Panc1 (cell line): ENCODE measurements at regions not wholly inside any gene's neighbourhood (a gene's known extent, or its start where the extent isn't known, plus 50 kb on each side); places are given as distances from the start of the nearest gene placed in this dataset.

Experiments
- ATAC-seq: fragments of 200-7000 bp; cut with Tn5 transposase; 2 replicates; pipeline ENCODE4 v1.9.1; 2020; ENCODE audit warnings: mild to moderate bottlenecking, moderate library complexity
- BruUV-seq: library from RNA; stranded (reverse); fragments of 400-500 nt; replicated peaks from 2 replicates; lab custom pipeline; 2021; lab: Mats Ljungman, UMichigan
- CTCF ChIA-PET: fragments of 300-600 bp; sonication (Branson Sonifier 250); formaldehyde crosslinking; loops from one replicate; lab custom pipeline; 2022; ENCODE audit warnings: antibody characterized with exemption; lab: Charles Lee
- POLR2A ChIA-PET: fragments of 300-600 bp; sonication (Branson Sonifier 250); formaldehyde crosslinking; loops from one replicate; lab custom pipeline; 2022; ENCODE audit warnings: antibody characterized with exemption; lab: Charles Lee
- DNase-seq: peaks from one replicate; pipeline ENCODE4 v3.0.0-alpha.2; 2010; ENCODE audit warnings: low read depth, low spot score
- H3K27ac ChIP-seq: 2 replicates; pipeline ENCODE4 v1.5.1; 2011; ENCODE audit warnings: mild to moderate bottlenecking, low read length, inconsistent platforms
- H3K27me3 ChIP-seq: fragments of 200-500 bp; sonication (Bioruptor generic); 2 replicates; pipeline ENCODE4 v1.6.0; 2014; ENCODE audit warnings: low read length, inconsistent platforms; ENCODE audit not compliant: control insufficient read depth, insufficient read depth
- H3K36me3 ChIP-seq: fragments of 200-500 bp; sonication (Bioruptor generic); 2 replicates; pipeline ENCODE4 v1.5.1; 2014; ENCODE audit warnings: inconsistent platforms, mild to moderate bottlenecking, low read length, moderate library complexity; ENCODE audit not compliant: control insufficient read depth, insufficient read depth
- H3K4me1 ChIP-seq: 2 replicates; pipeline ENCODE4 v1.5.1; 2011; ENCODE audit warnings: inconsistent platforms, mild to moderate bottlenecking, low read length, moderate library complexity; ENCODE audit not compliant: control insufficient read depth, insufficient read depth
- H3K4me3 ChIP-seq, 2 experiments: 2 replicates each; pipeline ENCODE4 v1.5.1; 2011 to 2012; ENCODE audit warnings: low read depth in 2 of 2, low read length in 2 of 2, mild to moderate bottlenecking in 2 of 2, inconsistent platforms in 1 of 2, moderate library complexity in 1 of 2
- H3K9me3 ChIP-seq: fragments of 200-500 bp; sonication (Bioruptor generic); 2 replicates; pipeline ENCODE4 v1.5.1; 2014; ENCODE audit warnings: low read depth, mild to moderate bottlenecking, inconsistent platforms, low read length, moderate library complexity; ENCODE audit not compliant: control insufficient read depth, insufficient read depth
- POLR2AphosphoS5 ChIP-seq: IDR thresholded peaks from 2 replicates; pipeline ENCODE4 v1.6.1; 2012; ENCODE audit warnings: mild to moderate bottlenecking, low read depth, low read length, moderate library complexity
- SIN3A ChIP-seq: IDR thresholded peaks from 2 replicates; pipeline ENCODE4 v1.6.1; 2012; ENCODE audit warnings: low read depth, mild to moderate bottlenecking, low read length, moderate library complexity, borderline replicate concordance; ENCODE audit not compliant: insufficient read depth
- TCF7L2 ChIP-seq: IDR thresholded peaks from 2 replicates; pipeline ENCODE4 v1.6.1; 2011; ENCODE audit warnings: mild to moderate bottlenecking, low read depth, low read length, inconsistent platforms
- in situ Hi-C: cut with HindIII; loops from 2 replicates; pipeline ENCODE4 v1.10.0; 2016; ENCODE audit warnings: low sequenced_read_pairs, low pct_unique_long_range_greater_than_20kb
- intact Hi-C: fragments of 100-400 bp; cut with micrococcal nuclease; formaldehyde crosslinking; loops from one replicate; pipeline ENCODE4 v1.10.0; 2022; ENCODE audit not compliant: unreplicated experiment
- TF ChIP-seq, protein P1 (sequence below), 2 experiments: IDR thresholded peaks; 2 replicates each; pipeline ENCODE4 v1.6.1; 2011 to 2012; ENCODE audit warnings: low read depth in 2 of 2, control low read depth in 1 of 2, low read length in 1 of 2, mild to moderate bottlenecking in 1 of 2, moderate library complexity in 1 of 2; ENCODE audit not compliant: insufficient read depth in 1 of 2
- TF ChIP-seq, protein P2 (sequence below): fragments of 450-650 bp; IDR thresholded peaks from 2 replicates; pipeline ENCODE4 v1.5.1; 2017; ENCODE audit warnings: mild to moderate bottlenecking

DNA sequence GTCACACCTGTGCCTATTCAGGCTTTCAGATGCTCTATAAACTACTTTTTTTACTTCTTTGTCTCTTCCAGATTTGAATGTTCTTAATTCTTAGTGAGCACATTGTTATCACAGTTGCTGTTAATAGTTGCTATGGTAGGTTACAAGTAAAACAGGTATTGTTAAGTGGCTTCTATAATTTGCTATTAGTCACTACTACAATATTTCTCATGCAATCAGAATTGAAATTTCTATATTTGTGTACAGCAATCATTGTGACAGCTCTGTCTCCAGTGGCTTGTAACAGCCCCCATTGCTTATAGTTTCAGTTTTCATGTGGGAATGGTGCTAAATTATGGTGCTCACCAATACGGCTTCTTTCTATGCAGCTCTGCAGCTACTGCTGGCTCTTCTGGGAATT, 318.4 kb upstream of the GOLIM4 start:
- no peaks in the 10 kb centered on the region for H3K27me3 ChIP-seq
- TF ChIP-seq TCF7L2 (no peak), POLR2AphosphoS5 (no peak), SIN3A (no peak)
- TF ChIP-seq, protein P1, sequence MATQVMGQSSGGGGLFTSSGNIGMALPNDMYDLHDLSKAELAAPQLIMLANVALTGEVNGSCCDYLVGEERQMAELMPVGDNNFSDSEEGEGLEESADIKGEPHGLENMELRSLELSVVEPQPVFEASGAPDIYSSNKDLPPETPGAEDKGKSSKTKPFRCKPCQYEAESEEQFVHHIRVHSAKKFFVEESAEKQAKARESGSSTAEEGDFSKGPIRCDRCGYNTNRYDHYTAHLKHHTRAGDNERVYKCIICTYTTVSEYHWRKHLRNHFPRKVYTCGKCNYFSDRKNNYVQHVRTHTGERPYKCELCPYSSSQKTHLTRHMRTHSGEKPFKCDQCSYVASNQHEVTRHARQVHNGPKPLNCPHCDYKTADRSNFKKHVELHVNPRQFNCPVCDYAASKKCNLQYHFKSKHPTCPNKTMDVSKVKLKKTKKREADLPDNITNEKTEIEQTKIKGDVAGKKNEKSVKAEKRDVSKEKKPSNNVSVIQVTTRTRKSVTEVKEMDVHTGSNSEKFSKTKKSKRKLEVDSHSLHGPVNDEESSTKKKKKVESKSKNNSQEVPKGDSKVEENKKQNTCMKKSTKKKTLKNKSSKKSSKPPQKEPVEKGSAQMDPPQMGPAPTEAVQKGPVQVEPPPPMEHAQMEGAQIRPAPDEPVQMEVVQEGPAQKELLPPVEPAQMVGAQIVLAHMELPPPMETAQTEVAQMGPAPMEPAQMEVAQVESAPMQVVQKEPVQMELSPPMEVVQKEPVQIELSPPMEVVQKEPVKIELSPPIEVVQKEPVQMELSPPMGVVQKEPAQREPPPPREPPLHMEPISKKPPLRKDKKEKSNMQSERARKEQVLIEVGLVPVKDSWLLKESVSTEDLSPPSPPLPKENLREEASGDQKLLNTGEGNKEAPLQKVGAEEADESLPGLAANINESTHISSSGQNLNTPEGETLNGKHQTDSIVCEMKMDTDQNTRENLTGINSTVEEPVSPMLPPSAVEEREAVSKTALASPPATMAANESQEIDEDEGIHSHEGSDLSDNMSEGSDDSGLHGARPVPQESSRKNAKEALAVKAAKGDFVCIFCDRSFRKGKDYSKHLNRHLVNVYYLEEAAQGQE (IDR thresholded peaks at IDR 0.05; ENCODE audit: insufficient read depth in 1 of 2, low read depth in 2 of 2, low read length in 1 of 2): no peak
- TF ChIP-seq, protein P2, sequence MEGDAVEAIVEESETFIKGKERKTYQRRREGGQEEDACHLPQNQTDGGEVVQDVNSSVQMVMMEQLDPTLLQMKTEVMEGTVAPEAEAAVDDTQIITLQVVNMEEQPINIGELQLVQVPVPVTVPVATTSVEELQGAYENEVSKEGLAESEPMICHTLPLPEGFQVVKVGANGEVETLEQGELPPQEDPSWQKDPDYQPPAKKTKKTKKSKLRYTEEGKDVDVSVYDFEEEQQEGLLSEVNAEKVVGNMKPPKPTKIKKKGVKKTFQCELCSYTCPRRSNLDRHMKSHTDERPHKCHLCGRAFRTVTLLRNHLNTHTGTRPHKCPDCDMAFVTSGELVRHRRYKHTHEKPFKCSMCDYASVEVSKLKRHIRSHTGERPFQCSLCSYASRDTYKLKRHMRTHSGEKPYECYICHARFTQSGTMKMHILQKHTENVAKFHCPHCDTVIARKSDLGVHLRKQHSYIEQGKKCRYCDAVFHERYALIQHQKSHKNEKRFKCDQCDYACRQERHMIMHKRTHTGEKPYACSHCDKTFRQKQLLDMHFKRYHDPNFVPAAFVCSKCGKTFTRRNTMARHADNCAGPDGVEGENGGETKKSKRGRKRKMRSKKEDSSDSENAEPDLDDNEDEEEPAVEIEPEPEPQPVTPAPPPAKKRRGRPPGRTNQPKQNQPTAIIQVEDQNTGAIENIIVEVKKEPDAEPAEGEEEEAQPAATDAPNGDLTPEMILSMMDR: no peak
- no TSS peak for BruUV-seq
- 0 out of 2 replicates have a peak, but pooled peaks cover 6% of the 10 kb centered on the region for H3K9me3 ChIP-seq
- no peak for DNase-seq
- POLR2A ChIA-PET: interaction anchor here (0.8 kb wide), 1 partner anchor 319 kb away, joined by 3 read pairs; no protein-coding TSS in a partner anchor
- no peaks in the 10 kb centered on the region for H3K4me1 ChIP-seq
- ATAC-seq: no peak
- CTCF ChIA-PET: no interaction called here
- intact Hi-C loops: no loop called here
- no peak overlapping the region for H3K4me3 ChIP-seq
- in situ Hi-C loops: no loop called here
- H3K27ac ChIP-seq: no peak overlapping the region
- no peaks in the 10 kb centered on the region for H3K36me3 ChIP-seq

DNA sequence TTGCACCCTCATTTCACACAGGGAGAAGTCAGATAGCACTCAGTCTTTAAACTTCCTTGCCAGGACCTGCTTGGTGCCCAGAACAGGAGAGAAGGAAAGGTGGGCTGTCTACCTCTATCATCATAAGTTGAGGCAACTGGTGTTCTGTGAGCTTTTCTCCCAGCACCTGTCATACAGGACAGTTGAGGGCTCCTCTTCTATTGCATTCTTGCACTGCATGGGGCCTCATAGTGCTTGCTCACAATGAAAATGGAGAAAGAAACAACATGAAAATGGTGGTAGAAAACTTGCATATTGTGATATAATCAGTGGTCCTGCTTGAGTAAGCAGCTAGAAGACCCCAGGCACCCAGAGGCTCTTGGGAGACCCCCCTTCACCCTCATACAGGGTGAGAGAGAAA, 311.7 kb upstream of the GOLIM4 start:
- no peaks in the 10 kb centered on the region for H3K27me3 ChIP-seq
- H3K27ac ChIP-seq: no peak overlapping the region
- no peaks in the 10 kb centered on the region for H3K4me1 ChIP-seq
- DNase-seq (no peak), ATAC-seq (no peak)
- no peaks in the 10 kb centered on the region for H3K36me3 ChIP-seq
- ChIA-PET POLR2A (no interaction called here), CTCF (no interaction called here)
- H3K9me3 ChIP-seq: 0 out of 2 replicates have a peak, but pooled peaks cover 6% of the 10 kb centered on the region
- no peak overlapping the region for H3K4me3 ChIP-seq
- no TSS peak for BruUV-seq
- in situ Hi-C loops: no loop called here
- no peak for TF ChIP-seq TCF7L2
- TF ChIP-seq POLR2AphosphoS5: no peak
- no peak for TF ChIP-seq SIN3A
- TF ChIP-seq, protein P1 (IDR thresholded peaks at IDR 0.05; ENCODE audit: insufficient read depth in 1 of 2, low read depth in 2 of 2, low read length in 1 of 2): no peak
- TF ChIP-seq, protein P2: no peak
- intact Hi-C loops: no loop called here
